ENCODE measurements at regions not wholly inside any gene's neighbourhood (a gene's known extent, or its start where the extent isn't known, plus 50 kb on each side); places are given as distances from the start of the nearest gene placed in this dataset.

GRCh38 chr16:66143415-66143814 lies 223.1 kb upstream of the CDH5 start:
- DNase-seq (ENCODE audit: low spot score) = no peak

- DNase-seq (ENCODE audit: low spot score) = no peak
Observed at GRCh38 chr16:66141885-66142284, 224.6 kb upstream of the CDH5 start.

GRCh38 chr16:66137853-66138252 lies 228.6 kb upstream of the CDH5 start:
- no peak for DNase-seq (ENCODE audit: low spot score)

GRCh38 chr16:66136841-66137240 lies 229.7 kb upstream of the CDH5 start:
- DNase-seq (ENCODE audit: low spot score) = no peak

- DNase-seq (ENCODE audit: low spot score) = no peak
Observed at GRCh38 chr16:66135838-66136237, 230.7 kb upstream of the CDH5 start.

- no peak for DNase-seq (ENCODE audit: low spot score)
Observed at GRCh38 chr16:66135421-66135831, 231.1 kb upstream of the CDH5 start.

GRCh38 chr16:66134875-66135274 lies 231.6 kb upstream of the CDH5 start:
- DNase-seq (ENCODE audit: low spot score) = no peak

GRCh38 chr16:66133643-66134338 lies 232.7 kb upstream of the CDH5 start:
- no peak for DNase-seq (ENCODE audit: low spot score)

GRCh38 chr16:66131895-66132294 lies 234.6 kb upstream of the CDH5 start:
- no peak for DNase-seq (ENCODE audit: low spot score)

- no peak for DNase-seq (ENCODE audit: low spot score)
Observed at GRCh38 chr16:66131156-66131807, 235.2 kb upstream of the CDH5 start.

- DNase-seq (ENCODE audit: low spot score) = no peak
Observed at GRCh38 chr16:66130296-66130905, 236.1 kb upstream of the CDH5 start.

- no peak for DNase-seq (ENCODE audit: low spot score)
Observed at GRCh38 chr16:66129196-66129595, 237.3 kb upstream of the CDH5 start.

GRCh38 chr16:66128371-66128770 lies 238.1 kb upstream of the CDH5 start:
- DNase-seq (ENCODE audit: low spot score) = no peak

GRCh38 chr16:66127459-66128370 lies 238.8 kb upstream of the CDH5 start:
- no peak for DNase-seq (ENCODE audit: low spot score)

- no peak for DNase-seq (ENCODE audit: low spot score)
Observed at GRCh38 chr16:66121466-66121865, 245.0 kb upstream of the CDH5 start.

- DNase-seq (ENCODE audit: low spot score) = no peak
Observed at GRCh38 chr16:66120656-66121055, 245.8 kb upstream of the CDH5 start.

- no peak for DNase-seq (ENCODE audit: low spot score)
Observed at GRCh38 chr16:66116163-66117002, 250.1 kb upstream of the CDH5 start.

GRCh38 chr16:66115373-66115772 lies 251.1 kb upstream of the CDH5 start:
- DNase-seq (ENCODE audit: low spot score) = no peak

- DNase-seq (ENCODE audit: low spot score) = no peak
Observed at GRCh38 chr16:66113223-66113622, 253.3 kb upstream of the CDH5 start.

- DNase-seq (ENCODE audit: low spot score) = no peak
Observed at GRCh38 chr16:66109677-66110076, 256.8 kb upstream of the CDH5 start.

GRCh38 chr16:66107661-66108060 lies 258.8 kb upstream of the CDH5 start:
- DNase-seq (ENCODE audit: low spot score) = no peak

All from CD4-positive, alpha-beta T cell treated with Interleukin-2 at 100 ng/mL for 4 hours (primary cell).